Esophagus muscularis mucosa (tissue), 4 donors: ENCODE measurements at regions not wholly inside any gene's neighbourhood (a gene's known extent, or its start where the extent isn't known, plus 50 kb on each side); places are given as distances from the start of the nearest gene placed in this dataset.

ENCODE experiments used
- DNase-seq: peaks from one replicate; pipeline ENCODE4 v3.0.0-alpha.2; 2017; ENCODE audit errors: extremely low spot score
- H3K27ac ChIP-seq, 4 donors: fragments of 200-600 bp; sonication (generic); replicated peaks in 1 of 4; 1 replicate in 3 of 4; 2 replicates in 1 of 4; pipeline ENCODE4 v1.5.1; 2016 to 2019; ENCODE audit warnings: mild to moderate bottlenecking in 1 of 4
- H3K27me3 ChIP-seq, 4 donors: fragments of 200-600 bp; sonication (generic); one replicate each; pipeline versions ENCODE4 v1.5.1 to v1.6.0; 2016 to 2019
- H3K36me3 ChIP-seq, 4 donors: fragments of 200-600 bp; sonication (generic); one replicate each; pipeline ENCODE4 v1.5.1; 2016 to 2019
- H3K4me1 ChIP-seq, 4 donors: fragments of 200-600 bp; sonication (generic); one replicate each; pipeline ENCODE4 v1.5.1; 2016 to 2019
- H3K4me3 ChIP-seq, 4 donors: fragments of 200-600 bp; sonication (generic); 1 replicate in 2 of 4; 2 replicates in 2 of 4; pipeline ENCODE4 v1.5.1; 2016 to 2019; ENCODE audit warnings: mild to moderate bottlenecking in 4 of 4, moderate library complexity in 1 of 4
- H3K9me3 ChIP-seq, 4 donors: fragments of 200-600 bp; sonication (generic); 1 replicate in 3 of 4; 2 replicates in 1 of 4; pipeline ENCODE4 v1.5.1; 2016 to 2019
- CTCF ChIP-seq, 3 experiments: fragments of 200-600 bp in 2 of 3; fragments of 450-650 bp in 1 of 3; sonication (generic) in 2 of 3; IDR thresholded peaks; one replicate each; pipeline ENCODE4 v1.5.1; 2017 to 2019; ENCODE audit warnings: antibody characterized with exemption in 3 of 3, mild to moderate bottlenecking in 2 of 3, moderate library complexity in 1 of 3
- EP300 ChIP-seq: sonication (generic); formaldehyde crosslinking; IDR thresholded peaks from one replicate; pipeline ENCODE4 v1.6.1; 2017; ENCODE audit warnings: antibody characterized with exemption
- POLR2A ChIP-seq: fragments of 450-650 bp; IDR thresholded peaks from one replicate; pipeline ENCODE4 v1.6.1; 2017; ENCODE audit warnings: antibody characterized with exemption, moderate library complexity, mild to moderate bottlenecking, low read depth
- POLR2AphosphoS5 ChIP-seq, 2 donors: sonication (generic); formaldehyde crosslinking; IDR thresholded peaks; one replicate each; pipeline ENCODE4 v1.6.1; 2017; ENCODE audit warnings: antibody characterized with exemption in 2 of 2
- WGBS: methylation state at CpG from one replicate; pipeline ENCODE4 v1.1.5; 2018; 5-methylcytosine and 5-hydroxymethylcytosine counted together
- intact Hi-C: fragments of 100-400 bp; cut with DNase I; formaldehyde crosslinking; loops from one replicate; pipeline ENCODE4 v1.15.1; 2023

GRCh38 chr16:64196444-64196843, 925.4 kb downstream of the CDH11 start:
- Histone ChIP-seq H3K36me3 (no peaks in the 10 kb centered on the region), H3K4me3 (no peak overlapping the region), H3K27ac (no peak overlapping the region), H3K4me1 (no peaks in the 10 kb centered on the region), H3K27me3 (no peaks in the 10 kb centered on the region), H3K9me3 (no peaks in the 10 kb centered on the region)
- 86% methylated on average over 1 of the region's 1 CpG for WGBS
- no peak for TF ChIP-seq POLR2A
- no peak for TF ChIP-seq CTCF (IDR thresholded peaks at IDR 0.05)
- no peak for TF ChIP-seq EP300
- TF ChIP-seq POLR2AphosphoS5 (IDR thresholded peaks at IDR 0.05): no peak
- intact Hi-C loops: no loop called here
- no peak for DNase-seq

GRCh38 chr16:64185954-64186353, 935.9 kb downstream of the CDH11 start:
- TF ChIP-seq POLR2AphosphoS5 (IDR thresholded peaks at IDR 0.05): no peak
- no peak for TF ChIP-seq EP300
- no peak for TF ChIP-seq CTCF (IDR thresholded peaks at IDR 0.05)
- TF ChIP-seq POLR2A: no peak
- H3K27me3 ChIP-seq: no peaks in the 10 kb centered on the region
- no peak overlapping the region for H3K27ac ChIP-seq
- peaks cover 0 to 16% (median 3%) of the 10 kb centered on the region in 4 donors for H3K4me1 ChIP-seq
- no peaks in the 10 kb centered on the region for H3K9me3 ChIP-seq
- 32% methylated on average over 3 of the region's 3 CpGs for WGBS
- H3K4me3 ChIP-seq: no peak overlapping the region
- no peak for DNase-seq
- H3K36me3 ChIP-seq: no peaks in the 10 kb centered on the region
- intact Hi-C loops: no loop called here

GRCh38 chr16:64184156-64184555, 937.7 kb downstream of the CDH11 start:
- Histone ChIP-seq H3K4me1 (peaks cover 0 to 16% (median 3%) of the 10 kb centered on the region in 4 donors), H3K27me3 (no peaks in the 10 kb centered on the region), H3K36me3 (no peaks in the 10 kb centered on the region), H3K9me3 (no peaks in the 10 kb centered on the region), H3K27ac (no peak overlapping the region), H3K4me3 (no peak overlapping the region)
- DNase-seq: no peak
- intact Hi-C loops: no loop called here
- TF ChIP-seq CTCF (IDR thresholded peaks at IDR 0.05) (no peak), POLR2AphosphoS5 (IDR thresholded peaks at IDR 0.05) (no peak), POLR2A (no peak), EP300 (no peak)

- no peaks in the 10 kb centered on the region for H3K27me3 ChIP-seq
- H3K36me3 ChIP-seq: no peaks in the 10 kb centered on the region
- H3K4me1 ChIP-seq: peaks cover 0 to 16% (median 3%) of the 10 kb centered on the region in 4 donors
- no peak overlapping the region for H3K27ac ChIP-seq
- H3K4me3 ChIP-seq: no peak overlapping the region
- no peak for TF ChIP-seq POLR2A
- TF ChIP-seq CTCF (IDR thresholded peaks at IDR 0.05): no peak
- TF ChIP-seq EP300: no peak
- TF ChIP-seq POLR2AphosphoS5 (IDR thresholded peaks at IDR 0.05): no peak
- 87% methylated on average over 3 of the region's 3 CpGs for WGBS
- H3K9me3 ChIP-seq: peaks cover 0 to 9% (median 7%) of the 10 kb centered on the region in 4 donors
- DNase-seq: no peak
- intact Hi-C loops: no loop called here
Observed at GRCh38 chr16:64182985-64183384, 938.9 kb downstream of the CDH11 start.

GRCh38 chr16:64181271-64181925, 940.5 kb downstream of the CDH11 start:
- no peak for DNase-seq
- Histone ChIP-seq H3K27me3 (no peaks in the 10 kb centered on the region), H3K27ac (no peak overlapping the region), H3K9me3 (peaks cover 0 to 19% (median 12%) of the 10 kb centered on the region in 4 donors), H3K4me3 (no peak overlapping the region), H3K4me1 (peaks cover 0 to 15% (median 3%) of the 10 kb centered on the region in 4 donors), H3K36me3 (no peaks in the 10 kb centered on the region)
- intact Hi-C loops: no loop called here
- no peak for TF ChIP-seq CTCF (IDR thresholded peaks at IDR 0.05)
- no peak for TF ChIP-seq EP300
- no peak for TF ChIP-seq POLR2A
- TF ChIP-seq POLR2AphosphoS5 (IDR thresholded peaks at IDR 0.05): no peak
- WGBS: 55% methylated on average over 4 of the region's 4 CpGs
